Panc1 (cell line): ENCODE measurements at regions not wholly inside any gene's neighbourhood (a gene's known extent, or its start where the extent isn't known, plus 50 kb on each side); places are given as distances from the start of the nearest gene placed in this dataset.

Source experiments
- ATAC-seq: fragments of 200-7000 bp; cut with Tn5 transposase; 2 replicates; pipeline ENCODE4 v1.9.1; 2020; ENCODE audit warnings: mild to moderate bottlenecking, moderate library complexity
- BruUV-seq: library from RNA; stranded (reverse); fragments of 400-500 nt; replicated peaks from 2 replicates; lab custom pipeline; 2021; lab: Mats Ljungman, UMichigan
- CTCF ChIA-PET: fragments of 300-600 bp; sonication (Branson Sonifier 250); formaldehyde crosslinking; loops from one replicate; lab custom pipeline; 2022; ENCODE audit warnings: antibody characterized with exemption; lab: Charles Lee
- POLR2A ChIA-PET: fragments of 300-600 bp; sonication (Branson Sonifier 250); formaldehyde crosslinking; loops from one replicate; lab custom pipeline; 2022; ENCODE audit warnings: antibody characterized with exemption; lab: Charles Lee
- DNase-seq: peaks from one replicate; pipeline ENCODE4 v3.0.0-alpha.2; 2010; ENCODE audit warnings: low read depth, low spot score
- H3K27ac ChIP-seq: 2 replicates; pipeline ENCODE4 v1.5.1; 2011; ENCODE audit warnings: mild to moderate bottlenecking, low read length, inconsistent platforms
- H3K27me3 ChIP-seq: fragments of 200-500 bp; sonication (Bioruptor generic); 2 replicates; pipeline ENCODE4 v1.6.0; 2014; ENCODE audit warnings: low read length, inconsistent platforms; ENCODE audit not compliant: control insufficient read depth, insufficient read depth
- H3K36me3 ChIP-seq: fragments of 200-500 bp; sonication (Bioruptor generic); 2 replicates; pipeline ENCODE4 v1.5.1; 2014; ENCODE audit warnings: inconsistent platforms, mild to moderate bottlenecking, low read length, moderate library complexity; ENCODE audit not compliant: control insufficient read depth, insufficient read depth
- H3K4me1 ChIP-seq: 2 replicates; pipeline ENCODE4 v1.5.1; 2011; ENCODE audit warnings: inconsistent platforms, mild to moderate bottlenecking, low read length, moderate library complexity; ENCODE audit not compliant: control insufficient read depth, insufficient read depth
- H3K4me3 ChIP-seq, 2 experiments: 2 replicates each; pipeline ENCODE4 v1.5.1; 2011 to 2012; ENCODE audit warnings: low read depth in 2 of 2, low read length in 2 of 2, mild to moderate bottlenecking in 2 of 2, inconsistent platforms in 1 of 2, moderate library complexity in 1 of 2
- H3K9me3 ChIP-seq: fragments of 200-500 bp; sonication (Bioruptor generic); 2 replicates; pipeline ENCODE4 v1.5.1; 2014; ENCODE audit warnings: low read depth, mild to moderate bottlenecking, inconsistent platforms, low read length, moderate library complexity; ENCODE audit not compliant: control insufficient read depth, insufficient read depth
- POLR2AphosphoS5 ChIP-seq: IDR thresholded peaks from 2 replicates; pipeline ENCODE4 v1.6.1; 2012; ENCODE audit warnings: mild to moderate bottlenecking, low read depth, low read length, moderate library complexity
- SIN3A ChIP-seq: IDR thresholded peaks from 2 replicates; pipeline ENCODE4 v1.6.1; 2012; ENCODE audit warnings: low read depth, mild to moderate bottlenecking, low read length, moderate library complexity, borderline replicate concordance; ENCODE audit not compliant: insufficient read depth
- TCF7L2 ChIP-seq: IDR thresholded peaks from 2 replicates; pipeline ENCODE4 v1.6.1; 2011; ENCODE audit warnings: mild to moderate bottlenecking, low read depth, low read length, inconsistent platforms
- in situ Hi-C: cut with HindIII; loops from 2 replicates; pipeline ENCODE4 v1.10.0; 2016; ENCODE audit warnings: low sequenced_read_pairs, low pct_unique_long_range_greater_than_20kb
- intact Hi-C: fragments of 100-400 bp; cut with micrococcal nuclease; formaldehyde crosslinking; loops from one replicate; pipeline ENCODE4 v1.10.0; 2022; ENCODE audit not compliant: unreplicated experiment
- TF ChIP-seq, protein P1 (sequence below): fragments of 450-650 bp; IDR thresholded peaks from 2 replicates; pipeline ENCODE4 v1.5.1; 2017; ENCODE audit warnings: mild to moderate bottlenecking
- TF ChIP-seq, protein P2 (sequence below), 2 experiments: IDR thresholded peaks; 2 replicates each; pipeline ENCODE4 v1.6.1; 2011 to 2012; ENCODE audit warnings: low read depth in 2 of 2, control low read depth in 1 of 2, low read length in 1 of 2, mild to moderate bottlenecking in 1 of 2, moderate library complexity in 1 of 2; ENCODE audit not compliant: insufficient read depth in 1 of 2

DNA sequence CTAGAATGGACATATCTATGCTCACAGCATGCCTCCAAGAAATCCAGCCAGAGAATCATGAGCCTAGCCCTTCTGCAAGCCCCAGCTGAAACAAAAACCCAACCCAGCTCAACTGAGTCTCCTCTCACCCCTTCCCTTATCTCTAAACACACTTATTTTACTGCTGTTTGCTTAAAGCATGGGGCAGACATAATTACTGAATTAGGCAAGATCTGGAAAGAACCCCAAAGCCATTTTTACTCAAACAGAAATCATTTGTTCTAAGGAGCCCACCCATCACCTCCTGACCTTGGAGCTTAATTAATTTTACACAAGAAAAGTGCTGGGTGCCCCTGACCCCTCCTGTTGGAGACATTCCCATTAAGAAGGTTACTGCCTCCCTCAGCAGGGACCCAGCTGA, 291.6 kb downstream of the MAFB start:
- ChIA-PET POLR2A (no interaction called here), CTCF (no interaction called here)
- in situ Hi-C loops (no loop called here), intact Hi-C loops (no loop called here)
- ATAC-seq (no peak), DNase-seq (no peak)
- Histone ChIP-seq H3K27ac (no peak overlapping the region), H3K9me3 (no peaks in the 10 kb centered on the region), H3K27me3 (no peaks in the 10 kb centered on the region), H3K36me3 (no peaks in the 10 kb centered on the region), H3K4me1 (no peaks in the 10 kb centered on the region), H3K4me3 (no peak overlapping the region)
- TF ChIP-seq, protein P1, sequence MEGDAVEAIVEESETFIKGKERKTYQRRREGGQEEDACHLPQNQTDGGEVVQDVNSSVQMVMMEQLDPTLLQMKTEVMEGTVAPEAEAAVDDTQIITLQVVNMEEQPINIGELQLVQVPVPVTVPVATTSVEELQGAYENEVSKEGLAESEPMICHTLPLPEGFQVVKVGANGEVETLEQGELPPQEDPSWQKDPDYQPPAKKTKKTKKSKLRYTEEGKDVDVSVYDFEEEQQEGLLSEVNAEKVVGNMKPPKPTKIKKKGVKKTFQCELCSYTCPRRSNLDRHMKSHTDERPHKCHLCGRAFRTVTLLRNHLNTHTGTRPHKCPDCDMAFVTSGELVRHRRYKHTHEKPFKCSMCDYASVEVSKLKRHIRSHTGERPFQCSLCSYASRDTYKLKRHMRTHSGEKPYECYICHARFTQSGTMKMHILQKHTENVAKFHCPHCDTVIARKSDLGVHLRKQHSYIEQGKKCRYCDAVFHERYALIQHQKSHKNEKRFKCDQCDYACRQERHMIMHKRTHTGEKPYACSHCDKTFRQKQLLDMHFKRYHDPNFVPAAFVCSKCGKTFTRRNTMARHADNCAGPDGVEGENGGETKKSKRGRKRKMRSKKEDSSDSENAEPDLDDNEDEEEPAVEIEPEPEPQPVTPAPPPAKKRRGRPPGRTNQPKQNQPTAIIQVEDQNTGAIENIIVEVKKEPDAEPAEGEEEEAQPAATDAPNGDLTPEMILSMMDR = no peak
- no peak for TF ChIP-seq TCF7L2
- no peak for TF ChIP-seq SIN3A
- TF ChIP-seq, protein P2, sequence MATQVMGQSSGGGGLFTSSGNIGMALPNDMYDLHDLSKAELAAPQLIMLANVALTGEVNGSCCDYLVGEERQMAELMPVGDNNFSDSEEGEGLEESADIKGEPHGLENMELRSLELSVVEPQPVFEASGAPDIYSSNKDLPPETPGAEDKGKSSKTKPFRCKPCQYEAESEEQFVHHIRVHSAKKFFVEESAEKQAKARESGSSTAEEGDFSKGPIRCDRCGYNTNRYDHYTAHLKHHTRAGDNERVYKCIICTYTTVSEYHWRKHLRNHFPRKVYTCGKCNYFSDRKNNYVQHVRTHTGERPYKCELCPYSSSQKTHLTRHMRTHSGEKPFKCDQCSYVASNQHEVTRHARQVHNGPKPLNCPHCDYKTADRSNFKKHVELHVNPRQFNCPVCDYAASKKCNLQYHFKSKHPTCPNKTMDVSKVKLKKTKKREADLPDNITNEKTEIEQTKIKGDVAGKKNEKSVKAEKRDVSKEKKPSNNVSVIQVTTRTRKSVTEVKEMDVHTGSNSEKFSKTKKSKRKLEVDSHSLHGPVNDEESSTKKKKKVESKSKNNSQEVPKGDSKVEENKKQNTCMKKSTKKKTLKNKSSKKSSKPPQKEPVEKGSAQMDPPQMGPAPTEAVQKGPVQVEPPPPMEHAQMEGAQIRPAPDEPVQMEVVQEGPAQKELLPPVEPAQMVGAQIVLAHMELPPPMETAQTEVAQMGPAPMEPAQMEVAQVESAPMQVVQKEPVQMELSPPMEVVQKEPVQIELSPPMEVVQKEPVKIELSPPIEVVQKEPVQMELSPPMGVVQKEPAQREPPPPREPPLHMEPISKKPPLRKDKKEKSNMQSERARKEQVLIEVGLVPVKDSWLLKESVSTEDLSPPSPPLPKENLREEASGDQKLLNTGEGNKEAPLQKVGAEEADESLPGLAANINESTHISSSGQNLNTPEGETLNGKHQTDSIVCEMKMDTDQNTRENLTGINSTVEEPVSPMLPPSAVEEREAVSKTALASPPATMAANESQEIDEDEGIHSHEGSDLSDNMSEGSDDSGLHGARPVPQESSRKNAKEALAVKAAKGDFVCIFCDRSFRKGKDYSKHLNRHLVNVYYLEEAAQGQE (IDR thresholded peaks at IDR 0.05; ENCODE audit: insufficient read depth in 1 of 2, low read depth in 2 of 2, low read length in 1 of 2) = no peak
- TF ChIP-seq POLR2AphosphoS5 = no peak
- BruUV-seq = no TSS peak

DNA sequence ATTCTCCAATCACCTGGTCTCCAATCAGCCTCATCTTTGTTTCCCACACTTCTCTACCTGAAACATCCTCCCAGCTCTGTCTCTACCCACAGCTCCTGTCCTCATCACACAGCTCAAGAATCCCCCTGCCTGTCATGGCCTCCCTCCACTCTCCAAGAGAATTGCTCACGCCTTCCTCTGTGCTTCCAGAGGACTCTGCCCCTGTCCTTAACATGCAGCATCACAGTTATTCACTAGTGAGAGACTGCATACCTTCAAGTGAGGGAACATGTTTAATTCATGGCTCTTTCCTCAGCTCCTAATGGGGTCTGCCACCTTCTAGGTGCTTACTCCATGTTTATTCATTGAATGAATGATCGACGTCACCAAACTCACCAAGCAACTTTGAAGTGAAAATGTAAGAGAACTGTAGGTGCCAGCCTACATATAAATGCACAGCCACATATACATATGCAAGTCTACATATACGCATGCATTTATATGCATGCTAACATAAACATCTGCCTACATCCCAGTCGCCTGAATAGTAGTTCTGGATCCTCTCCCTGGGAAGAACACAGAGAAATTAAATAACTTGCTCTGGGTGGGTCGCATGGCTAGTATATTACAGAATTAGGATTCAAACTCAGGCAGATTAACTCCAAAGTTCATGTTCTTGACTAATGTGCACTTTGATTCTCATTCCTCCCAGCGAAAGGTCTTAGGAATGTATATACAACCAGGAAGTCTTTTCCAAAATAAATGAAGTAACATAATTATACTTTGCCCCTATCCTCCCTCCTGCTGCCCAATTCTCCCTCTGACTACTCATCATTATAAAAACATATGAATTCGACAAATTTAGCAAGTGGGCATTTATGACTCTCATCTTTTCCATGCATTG, 295.6 kb downstream of the MAFB start:
- H3K4me1 ChIP-seq = no peaks in the 10 kb centered on the region
- BruUV-seq = no TSS peak
- POLR2A ChIA-PET = no interaction called here
- DNase-seq = no peak
- no peaks in the 10 kb centered on the region for H3K9me3 ChIP-seq
- intact Hi-C loops = no loop called here
- in situ Hi-C loops = no loop called here
- no peaks in the 10 kb centered on the region for H3K36me3 ChIP-seq
- TF ChIP-seq POLR2AphosphoS5 (no peak), TCF7L2 (no peak), SIN3A (no peak)
- TF ChIP-seq, protein P2 (IDR thresholded peaks at IDR 0.05; ENCODE audit: insufficient read depth in 1 of 2, low read depth in 2 of 2, low read length in 1 of 2) = no peak
- TF ChIP-seq, protein P1 = no peak
- CTCF ChIA-PET = no interaction called here
- no peak for ATAC-seq
- H3K27me3 ChIP-seq = no peaks in the 10 kb centered on the region
- no peak overlapping the region for H3K27ac ChIP-seq
- H3K4me3 ChIP-seq = no peak overlapping the region
